Stimulated activated naive CD4-positive, alpha-beta T cell (primary cell): ENCODE measurements at regions not wholly inside any gene's neighbourhood (a gene's known extent, or its start where the extent isn't known, plus 50 kb on each side); places are given as distances from the start of the nearest gene placed in this dataset.

Experiments used
- DNase-seq, 6 experiments: peaks; one replicate each; lab custom pipeline; 2025; lab: John Stamatoyannopoulos, UW

DNA sequence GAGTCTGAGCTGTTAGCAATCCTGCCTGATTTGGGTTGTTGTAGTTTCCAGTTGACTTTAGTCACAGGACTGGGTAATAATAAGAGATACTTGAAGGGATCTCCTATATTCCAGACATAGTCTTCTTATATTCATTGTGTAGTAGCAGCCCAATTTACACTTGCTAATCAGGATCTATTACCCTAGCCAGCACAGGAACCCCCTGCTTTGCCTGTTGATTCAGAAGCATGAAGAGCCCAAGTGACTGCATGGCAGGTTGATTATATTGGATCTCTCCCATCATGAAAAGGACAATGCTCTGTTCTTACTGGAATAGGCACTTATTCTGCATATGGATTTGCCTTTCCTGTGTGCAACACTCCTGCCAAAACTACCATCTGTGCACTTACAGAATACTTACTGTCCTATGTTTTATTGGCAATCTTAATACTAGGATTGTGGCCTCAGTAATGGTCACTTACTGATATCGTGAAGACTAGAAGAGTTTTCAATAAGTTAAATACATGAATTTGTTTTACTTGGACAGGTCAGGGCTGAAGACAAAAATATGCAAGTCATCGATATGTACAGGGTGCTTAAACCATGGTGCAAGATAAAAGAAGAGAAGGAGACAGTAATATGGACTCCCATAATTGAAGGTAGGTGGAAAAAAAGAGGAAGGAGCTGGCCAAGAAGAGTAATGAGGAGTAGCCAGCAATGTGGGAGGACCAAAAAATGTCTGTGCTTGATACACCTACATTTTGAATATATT lies 304.1 kb downstream of the MCTP2 start:
- no peak for DNase-seq

DNA sequence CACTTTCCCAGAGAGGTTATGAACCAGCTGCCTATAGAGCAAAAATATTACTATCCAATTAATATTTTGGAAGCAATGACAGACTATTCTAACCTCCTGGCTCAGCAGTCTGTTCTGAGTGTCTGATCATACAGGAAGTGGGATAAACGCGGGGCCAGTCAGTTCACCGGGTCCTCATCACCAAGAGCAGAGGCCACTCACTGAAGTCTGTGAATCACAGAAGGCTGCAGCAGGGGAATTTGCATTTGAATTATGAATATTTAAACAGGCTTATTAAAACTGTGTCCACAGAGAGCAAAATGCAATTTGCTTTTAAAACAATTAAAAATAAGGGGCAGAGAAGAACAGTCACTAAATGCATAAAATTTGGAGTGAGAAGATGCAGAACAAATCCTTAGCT lies 305.2 kb downstream of the MCTP2 start:
- no peak for DNase-seq

DNA sequence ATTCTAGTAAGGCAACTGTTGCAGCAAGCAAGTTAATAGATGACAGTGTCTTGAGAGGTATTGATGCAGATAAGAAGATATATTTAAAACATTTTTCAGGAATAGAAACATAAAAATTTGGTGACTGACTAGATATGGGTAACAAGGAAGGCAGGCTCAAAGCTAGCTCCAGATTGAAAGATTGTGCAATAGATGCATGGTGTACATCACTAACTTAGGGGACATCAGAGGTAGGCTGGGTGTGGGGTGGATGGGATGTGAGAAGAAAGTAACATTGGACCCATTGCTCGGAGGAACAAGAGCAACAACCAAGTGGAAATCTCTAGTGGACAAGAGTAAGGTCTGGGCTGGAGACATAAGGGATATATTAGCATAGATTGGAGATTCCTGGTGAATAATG lies 306.9 kb downstream of the MCTP2 start:
- no peak for DNase-seq

DNA sequence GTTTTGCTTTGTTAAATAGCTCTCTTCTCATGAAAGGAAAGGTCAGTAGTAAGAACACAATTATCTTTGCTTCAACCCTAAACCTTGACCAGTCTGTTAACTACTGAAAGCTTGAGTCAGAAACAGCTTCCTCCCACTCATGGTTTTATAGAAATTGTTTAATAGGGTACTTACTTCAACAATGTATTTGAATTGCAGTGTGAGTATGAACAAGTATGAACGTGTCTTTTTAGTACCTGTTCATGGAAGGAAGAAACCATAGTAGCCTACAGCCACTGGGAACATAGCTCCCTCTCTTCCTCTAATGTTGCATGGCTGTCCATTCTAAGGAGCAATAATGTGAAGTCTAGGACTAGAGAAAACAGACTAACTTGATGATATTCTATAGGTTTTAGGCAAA lies 311.0 kb downstream of the MCTP2 start:
- DNase-seq = no peak

DNA sequence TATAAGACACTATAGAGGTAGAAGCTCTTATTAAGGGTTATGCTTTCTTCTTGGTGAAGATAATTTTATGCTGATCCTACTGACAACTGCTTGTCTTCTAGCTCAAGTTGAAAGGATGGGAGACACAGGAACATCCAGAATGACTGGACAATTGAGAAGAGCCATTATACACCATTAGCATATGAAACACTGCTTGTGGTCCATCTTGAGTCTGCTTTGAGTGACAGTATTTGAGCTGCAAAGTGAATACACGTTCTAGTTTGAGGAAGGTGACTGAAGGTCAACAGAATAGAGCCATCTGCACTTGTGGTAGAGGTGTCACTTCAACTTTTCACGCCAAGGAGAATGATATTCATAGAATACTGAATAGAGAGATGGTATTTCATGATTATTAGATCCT lies 315.4 kb downstream of the MCTP2 start:
- no peak for DNase-seq

DNA sequence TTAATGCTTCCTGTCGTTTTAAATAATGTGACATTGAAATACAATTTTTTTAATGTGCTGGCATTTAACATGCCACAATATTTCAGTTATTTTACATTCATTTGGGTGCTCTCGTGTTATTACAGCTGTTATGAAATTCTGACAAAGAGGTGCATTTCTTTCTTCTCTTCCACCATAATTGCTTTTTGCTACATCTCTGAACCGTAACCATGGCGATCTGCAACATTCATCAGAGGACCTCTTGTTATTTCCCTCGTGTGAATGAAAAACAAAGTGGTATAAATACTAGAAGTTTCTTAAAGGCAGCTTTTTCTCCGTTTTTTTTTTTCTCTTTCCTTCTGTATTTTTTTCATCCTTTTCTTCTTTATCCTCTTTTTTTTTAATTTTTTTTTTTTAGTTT lies 316.4 kb downstream of the MCTP2 start:
- no peak for DNase-seq

DNA sequence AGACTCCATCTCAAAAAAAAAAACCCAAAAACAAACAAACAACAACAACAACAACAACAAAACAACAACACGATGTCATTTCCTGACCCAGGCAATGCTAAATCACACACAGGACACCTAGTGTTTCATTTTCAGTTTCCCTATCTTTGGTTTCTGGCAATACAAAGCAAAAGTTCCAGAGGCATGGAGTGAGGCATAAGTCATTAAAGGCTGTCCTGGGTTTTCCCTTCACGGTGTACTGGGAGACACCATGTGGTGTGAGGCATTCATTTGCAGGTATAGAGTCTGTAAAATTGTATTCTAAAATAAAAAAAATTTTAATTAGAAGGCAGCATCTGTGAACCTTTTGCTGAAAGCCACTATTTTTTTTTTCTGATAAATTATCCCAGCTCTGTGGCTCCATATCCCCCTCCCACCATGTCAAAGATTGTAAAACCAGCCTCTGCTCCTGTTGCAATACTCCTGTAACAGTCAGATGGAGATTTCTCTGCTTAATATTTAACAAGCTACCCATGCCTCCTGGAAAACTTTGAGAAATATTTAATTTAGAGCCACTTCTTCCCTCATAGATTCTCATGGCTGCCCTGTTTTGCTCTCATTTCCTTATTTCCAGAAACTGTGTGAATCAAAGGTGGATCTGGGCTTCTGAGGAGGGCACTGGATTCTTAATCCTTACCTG lies 324.6 kb downstream of the MCTP2 start:
- no peak for DNase-seq

DNA sequence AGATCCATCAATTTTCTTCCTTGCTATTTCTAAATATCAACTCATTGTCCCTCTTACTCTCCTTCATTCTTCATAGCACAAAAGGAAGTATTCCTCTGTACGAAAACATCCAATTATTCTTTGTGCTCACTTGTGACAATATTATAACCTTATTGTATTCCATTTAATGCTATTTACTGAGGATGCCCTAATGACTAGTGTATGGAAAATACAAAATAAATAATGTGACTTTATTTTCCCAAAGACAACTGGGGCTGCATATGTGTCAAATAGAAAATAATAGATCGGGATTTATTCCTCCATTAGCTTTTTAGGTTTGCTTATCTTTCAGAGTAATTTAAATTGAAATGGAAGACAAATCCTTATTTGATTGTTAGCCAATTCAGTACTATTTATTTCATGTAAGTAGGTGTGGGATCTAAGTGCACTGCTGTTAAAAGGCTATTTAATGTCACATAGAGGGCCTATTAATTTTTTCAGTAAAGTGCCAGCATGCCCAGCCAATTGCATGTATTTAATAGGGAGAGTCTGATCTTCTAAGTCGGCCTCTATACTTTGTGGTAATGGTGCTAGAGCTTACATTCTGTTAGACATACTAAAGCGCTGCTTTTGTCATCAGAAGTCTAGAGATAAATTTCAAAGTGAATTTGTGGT lies 329.8 kb downstream of the MCTP2 start:
- DNase-seq = no peak

DNA sequence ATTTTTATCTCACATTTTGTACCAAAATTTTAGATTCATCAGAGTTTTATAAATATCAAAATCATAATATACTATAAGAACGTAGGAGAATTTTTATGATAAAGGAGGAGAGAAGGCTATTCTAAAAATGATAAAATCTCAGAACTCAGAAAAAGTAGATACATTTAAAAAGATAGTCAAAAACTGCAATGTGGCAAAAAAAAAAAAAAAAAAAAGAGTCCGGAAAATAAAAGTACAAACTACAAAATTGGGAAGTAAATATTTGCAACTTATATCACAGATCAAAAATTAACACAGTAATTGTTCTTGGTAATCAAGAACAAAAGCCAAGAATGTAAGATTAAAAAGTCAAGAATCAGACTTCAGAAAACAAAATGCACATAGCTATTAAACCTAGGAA lies 332.1 kb downstream of the MCTP2 start:
- no peak for DNase-seq

DNA sequence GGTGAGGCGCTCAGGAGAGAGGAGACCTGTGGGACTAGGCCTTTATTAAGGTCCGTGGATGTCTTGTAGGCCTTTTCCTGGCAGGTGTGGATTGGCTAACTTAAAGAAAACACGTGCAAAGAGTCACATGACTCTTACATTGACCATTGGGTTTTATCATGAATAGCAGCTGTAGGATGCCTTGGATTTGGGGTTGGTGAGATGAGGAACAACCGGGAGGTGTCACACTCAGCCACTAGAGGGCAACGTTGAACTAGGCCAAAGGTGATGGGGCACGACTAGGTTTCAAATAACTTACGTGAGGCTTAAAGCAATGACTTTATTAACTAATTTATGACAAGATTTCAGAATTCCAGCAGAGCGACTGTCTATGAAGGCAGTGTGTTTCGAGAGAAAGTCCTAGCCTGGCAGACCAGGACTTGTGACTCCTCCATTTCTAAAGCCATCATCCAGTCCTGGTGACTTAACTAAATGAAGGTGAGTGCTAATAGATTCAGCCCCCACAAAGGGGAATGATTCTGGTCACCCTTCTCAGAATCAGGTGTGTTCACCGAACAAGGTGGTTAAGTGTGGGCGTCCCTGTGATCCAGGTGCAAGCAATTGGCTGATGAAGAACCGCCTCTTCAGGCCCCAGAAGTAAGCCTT lies 345.6 kb downstream of the MCTP2 start:
- peak in 1 of 6 experiments; percentile 7 for DNase-seq

DNA sequence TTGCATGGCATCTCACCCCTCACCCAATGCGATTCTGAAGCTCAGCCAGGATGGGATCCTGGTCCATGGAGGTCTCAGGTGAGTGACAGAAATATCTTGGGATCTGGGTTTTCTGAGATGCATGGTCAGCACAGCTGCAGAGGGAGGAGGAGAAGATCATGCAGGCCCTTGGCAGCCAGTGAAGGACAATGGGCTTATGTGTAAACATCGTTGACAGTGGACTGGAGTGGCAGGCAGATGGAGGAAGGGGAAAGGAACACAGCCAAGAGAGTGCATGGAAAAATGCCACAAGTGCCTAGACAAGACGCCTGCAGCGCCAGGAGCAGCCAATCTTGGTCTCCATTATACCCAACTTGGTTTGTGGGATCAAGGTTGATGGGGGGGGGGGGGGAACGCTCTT lies 347.9 kb downstream of the MCTP2 start:
- DNase-seq = no peak

DNA sequence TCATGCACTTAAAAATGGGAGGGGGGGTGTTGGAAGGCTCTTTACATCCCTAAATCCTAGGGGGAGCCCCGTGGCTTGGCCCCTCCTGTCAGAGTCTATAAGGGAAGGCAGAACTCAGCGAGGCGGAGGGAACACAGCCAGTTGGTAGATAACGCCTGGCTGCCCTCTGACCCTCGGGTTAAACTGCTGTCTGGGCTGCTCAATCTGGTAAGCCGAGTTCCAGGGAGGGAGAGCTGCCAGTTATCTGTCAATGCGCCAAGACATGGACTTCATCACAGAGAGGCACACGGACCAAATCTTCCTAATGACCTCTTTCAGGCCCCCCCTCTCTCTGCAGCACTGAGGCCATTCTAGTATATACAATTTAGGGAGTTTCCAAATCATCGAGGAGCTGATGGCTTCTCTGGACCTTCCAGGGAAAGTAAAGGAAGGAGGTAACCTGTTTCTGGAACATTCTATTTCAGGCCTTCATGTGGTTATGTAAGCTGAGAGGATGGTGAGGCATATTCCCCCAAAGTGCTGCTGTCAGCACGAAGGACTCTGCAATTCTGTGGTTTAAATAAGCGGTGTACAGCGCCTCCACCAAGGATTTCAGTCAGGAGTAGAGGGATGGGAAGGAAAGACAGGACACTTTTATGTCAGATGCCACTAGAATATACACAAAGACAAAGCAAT lies 349.0 kb downstream of the MCTP2 start:
- no peak for DNase-seq

DNA sequence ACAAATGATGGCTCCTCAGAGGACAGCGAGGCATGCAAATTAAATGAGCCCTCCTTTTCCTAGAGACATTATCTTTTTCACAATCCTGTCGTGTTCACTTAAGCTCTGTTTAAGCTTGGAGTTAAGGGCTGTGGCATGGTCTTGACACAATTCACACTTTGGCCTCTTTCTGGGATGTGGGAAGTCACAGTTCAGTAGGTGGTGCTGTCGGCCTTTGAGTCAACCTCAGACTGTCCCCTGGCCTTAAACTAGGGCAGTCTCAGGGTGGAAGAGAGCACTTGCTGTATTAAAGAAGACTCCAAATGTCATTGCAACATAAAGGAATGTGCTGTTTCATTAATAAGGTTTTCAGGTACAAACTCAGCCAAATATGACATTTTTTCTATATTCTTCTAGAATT lies 351.0 kb downstream of the MCTP2 start:
- no peak for DNase-seq

DNA sequence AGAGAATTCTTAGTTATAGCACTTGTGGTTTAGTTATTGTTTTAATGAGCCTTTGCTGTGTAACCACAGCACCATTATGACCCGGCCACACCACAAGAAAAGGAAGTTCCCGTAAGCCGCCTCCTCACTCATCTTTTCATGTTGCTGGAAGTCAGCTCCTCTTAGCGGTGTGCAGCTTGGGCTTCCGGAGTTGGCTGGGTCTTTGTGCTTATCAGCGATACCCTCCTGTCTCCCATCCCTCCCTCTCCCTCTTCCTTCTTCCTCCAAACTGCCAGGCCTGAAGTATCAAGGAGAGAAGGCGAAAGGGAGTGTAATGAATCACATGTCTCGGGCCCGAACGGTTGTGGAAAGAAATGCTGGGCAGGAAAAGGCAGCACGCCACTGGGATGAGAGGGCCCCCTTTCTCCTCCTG lies 353.5 kb downstream of the MCTP2 start:
- peak in 5 of 6 experiments; percentile 3 to 65 (median 52) for DNase-seq

DNA sequence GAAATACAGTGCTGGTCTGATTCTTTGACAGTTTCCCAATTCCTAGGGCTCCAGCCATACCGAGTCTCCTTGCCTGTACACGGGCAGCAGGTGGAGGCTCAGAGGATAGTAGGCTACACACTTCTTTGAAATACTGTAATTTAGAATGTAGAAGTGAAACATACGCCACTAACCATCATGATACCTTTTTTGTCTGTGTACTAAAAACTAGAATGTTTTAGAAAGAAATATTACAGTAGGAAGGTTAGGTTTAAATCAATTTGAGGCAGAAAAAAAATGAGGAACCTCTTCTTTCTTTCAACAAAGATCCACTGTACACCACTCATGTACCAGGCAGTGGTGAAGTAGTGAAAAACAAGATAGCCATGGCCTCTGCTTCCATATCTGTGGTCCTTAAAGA lies 354.7 kb downstream of the MCTP2 start:
- DNase-seq = no peak

DNA sequence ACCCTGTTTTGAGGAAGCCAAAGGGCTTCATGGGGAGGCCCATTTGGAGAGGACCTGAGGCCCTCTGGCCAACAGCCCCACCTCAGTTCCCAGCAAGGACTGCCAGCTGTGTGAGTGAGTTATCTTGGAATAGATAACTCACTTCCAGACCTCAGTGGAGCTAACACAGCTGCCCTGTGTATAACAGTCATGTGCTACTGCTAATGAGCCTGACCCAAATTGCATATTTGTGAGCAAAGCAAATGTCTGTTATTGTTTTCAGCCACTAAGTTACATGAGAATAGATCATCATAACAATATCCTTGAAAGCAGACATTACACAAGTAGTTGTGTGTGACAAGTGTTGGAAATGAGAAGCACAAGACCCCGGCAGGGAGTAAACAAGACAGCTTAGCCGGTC lies 355.8 kb downstream of the MCTP2 start:
- no peak for DNase-seq

DNA sequence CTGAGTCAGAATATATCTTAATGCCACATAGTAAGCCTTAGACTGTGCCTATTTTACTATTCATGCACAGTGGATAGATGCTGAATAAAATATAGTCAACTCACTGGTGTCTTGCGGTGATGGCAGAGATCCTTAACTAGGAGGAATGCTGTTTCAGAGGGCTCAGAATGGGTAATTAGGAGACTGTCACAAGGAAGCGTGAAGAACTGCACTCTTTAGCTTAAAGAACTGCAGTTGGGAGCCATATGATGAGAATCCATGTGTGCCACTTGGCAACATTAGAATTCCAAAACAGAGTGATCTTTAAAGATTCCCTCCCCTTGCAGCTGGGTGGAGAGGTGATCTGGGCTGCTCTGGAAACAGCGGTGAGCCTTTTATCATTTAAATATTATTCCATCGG lies 357.6 kb downstream of the MCTP2 start:
- DNase-seq = no peak

DNA sequence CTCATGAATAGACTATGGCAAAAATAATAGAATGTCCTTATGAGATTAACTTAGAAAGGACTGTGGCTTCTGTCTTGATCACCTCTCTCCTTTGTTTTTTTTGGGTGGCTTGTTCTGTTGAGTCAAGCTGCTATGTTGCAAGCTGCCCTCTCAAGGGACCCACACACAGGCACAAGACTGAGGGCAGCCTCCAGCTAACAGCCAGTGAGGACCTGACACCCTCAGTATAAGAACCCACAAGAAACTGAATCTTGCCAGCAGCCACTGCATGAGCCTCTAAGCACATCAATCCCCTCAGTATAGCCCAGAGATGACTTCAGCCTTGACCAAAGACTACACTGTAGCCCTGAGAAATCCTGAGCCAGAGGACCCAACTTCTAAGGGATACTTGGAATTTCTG lies 361.1 kb downstream of the MCTP2 start:
- no peak for DNase-seq

DNA sequence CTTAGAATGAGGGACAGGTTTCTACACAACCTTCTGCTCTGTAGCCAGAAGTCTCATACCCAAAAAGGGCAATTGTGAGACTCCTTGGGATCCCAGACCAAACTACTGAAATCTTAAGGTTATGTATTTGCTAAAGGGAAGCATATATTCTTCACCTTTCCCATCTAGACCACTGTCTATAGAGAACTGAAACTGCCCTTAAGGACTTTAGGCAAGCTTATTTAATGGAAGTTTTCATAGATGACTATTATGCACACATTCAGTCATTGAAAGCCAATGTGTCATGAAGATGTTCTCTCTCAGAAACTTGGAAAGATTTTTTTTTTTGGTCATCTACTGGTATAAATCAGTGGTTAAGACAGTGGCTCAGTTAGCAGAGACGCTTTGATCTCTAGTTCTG lies 365.3 kb downstream of the MCTP2 start:
- DNase-seq = no peak

DNA sequence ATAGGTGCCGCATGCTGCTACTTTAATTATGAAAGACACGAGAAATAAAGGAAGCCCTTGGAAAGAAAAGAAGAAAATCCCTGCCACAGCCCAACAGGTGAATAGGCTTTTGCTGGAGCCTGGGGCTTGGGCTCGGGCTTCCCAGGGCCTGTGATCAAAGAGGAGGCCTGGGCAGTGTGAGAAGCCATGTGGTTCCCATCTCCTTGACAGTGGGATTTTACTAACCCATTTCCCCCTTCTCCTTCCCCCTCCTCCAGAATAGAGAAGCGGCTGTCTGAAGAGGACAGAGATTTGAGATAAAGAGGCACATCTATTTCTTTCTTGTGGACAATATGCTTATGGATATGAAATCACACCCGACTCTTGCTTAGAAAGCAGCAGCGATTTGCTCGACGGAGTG lies 369.1 kb downstream of the MCTP2 start:
- DNase-seq = no peak

DNA sequence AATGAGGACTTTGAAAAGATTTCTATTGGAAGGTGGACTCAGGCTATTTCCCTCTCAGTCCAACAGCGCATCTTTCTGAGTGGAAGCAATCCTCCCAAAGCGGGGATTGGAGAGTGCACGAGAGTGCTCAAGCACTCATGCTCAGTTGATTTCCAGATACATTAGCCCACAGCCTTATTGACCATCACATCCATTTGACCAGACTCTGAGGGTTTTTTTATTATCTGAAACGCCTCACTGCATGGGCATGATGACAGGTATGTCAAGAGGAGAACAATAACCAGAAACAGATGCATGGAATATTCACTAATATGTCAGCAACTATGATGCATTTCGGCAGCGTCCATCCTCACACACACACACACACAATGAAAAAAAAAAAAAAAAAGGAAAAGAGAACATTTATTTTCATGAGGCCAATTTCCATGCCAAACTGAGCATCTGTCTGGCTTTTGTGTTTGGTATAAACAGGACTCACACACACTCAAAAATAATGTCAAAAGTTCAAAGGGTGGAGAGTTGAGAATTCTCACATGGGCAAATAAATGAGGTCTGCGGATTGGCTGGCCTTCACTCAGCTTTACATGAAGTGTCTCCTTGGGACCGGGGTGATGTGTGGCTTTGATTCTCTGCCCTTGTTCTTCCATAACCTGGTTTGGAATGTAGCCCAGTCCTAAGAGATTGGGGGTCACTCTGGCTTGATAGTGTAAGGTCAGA lies 371.6 kb downstream of the MCTP2 start:
- no peak for DNase-seq

DNA sequence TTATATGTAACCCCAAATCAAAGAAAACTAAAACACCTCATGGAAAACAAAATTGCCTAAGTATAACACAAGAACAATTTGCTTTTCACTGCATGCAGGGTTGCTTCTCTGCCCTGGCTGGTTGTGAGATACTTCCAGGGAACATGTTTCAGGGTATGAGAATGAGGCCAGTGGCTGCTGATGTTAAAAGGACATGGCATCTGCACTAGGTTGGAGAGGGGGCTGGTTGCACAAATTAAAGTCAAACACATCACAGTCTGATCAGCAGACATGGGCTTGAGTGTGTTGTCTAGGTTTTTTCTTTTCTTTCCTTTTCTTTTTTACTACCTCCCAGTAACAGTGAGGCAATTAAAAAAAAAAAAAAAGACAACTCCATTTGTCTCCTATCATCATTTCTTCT lies 374.9 kb downstream of the MCTP2 start:
- no peak for DNase-seq
